ENCODE measurements at regions not wholly inside any gene's neighbourhood (a gene's known extent, or its start where the extent isn't known, plus 50 kb on each side); places are given as distances from the start of the nearest gene placed in this dataset.

GRCh38 chr4:130335417-130336194 lies 1239.7 kb downstream of the C4orf33 start:
- DNase-seq (ENCODE audit: low read depth) = no peak

DNA sequence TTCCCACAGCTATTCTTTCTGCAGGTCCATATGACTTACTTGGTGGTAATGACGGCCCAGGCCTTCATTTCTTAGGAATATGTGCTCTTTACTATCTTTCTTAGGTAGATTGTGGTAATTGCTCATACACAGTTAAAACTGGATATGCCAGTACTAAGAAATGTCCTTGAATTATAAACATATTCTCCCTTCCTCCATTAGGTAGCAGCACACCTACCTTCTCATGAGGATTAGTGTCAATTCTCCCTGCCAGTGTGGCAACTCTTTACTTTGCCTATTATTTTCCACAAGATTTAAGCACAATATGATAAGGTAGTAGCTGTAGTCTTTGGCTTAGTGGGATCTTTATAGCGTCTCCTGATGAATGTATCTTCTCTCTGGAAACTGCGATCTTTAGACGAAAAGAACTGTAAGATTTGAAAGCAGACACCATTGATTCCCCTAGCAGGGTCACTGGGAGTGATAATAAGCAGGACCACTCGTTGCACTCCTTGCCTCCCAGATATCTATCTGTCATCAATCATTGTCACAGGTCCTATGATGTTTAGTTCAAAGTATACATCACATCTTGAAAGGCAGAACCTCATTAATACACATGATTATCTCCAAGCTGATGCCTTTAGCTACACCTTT lies 1240.7 kb downstream of the C4orf33 start:
- no peak for DNase-seq (ENCODE audit: low read depth)

DNA sequence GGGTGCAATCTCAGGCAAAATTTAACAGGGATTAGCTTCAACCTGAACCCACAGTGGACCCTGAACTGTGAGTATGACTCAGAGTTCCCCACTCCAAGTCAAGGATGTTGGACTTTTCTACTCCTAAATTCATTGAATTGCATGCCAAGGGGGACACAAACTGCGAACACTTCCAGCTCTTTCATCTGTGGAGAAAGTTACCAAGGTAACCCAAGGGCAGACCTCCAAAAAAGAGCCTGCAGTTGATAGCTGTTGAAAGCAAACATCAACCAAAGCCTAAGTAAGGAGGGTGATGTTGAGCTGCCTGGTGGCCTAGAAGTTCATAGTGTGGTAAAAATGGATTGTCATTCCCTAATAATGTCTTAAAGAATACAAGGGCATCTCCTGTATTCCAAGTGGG lies 1242.9 kb downstream of the C4orf33 start:
- DNase-seq (ENCODE audit: low read depth) = no peak

DNA sequence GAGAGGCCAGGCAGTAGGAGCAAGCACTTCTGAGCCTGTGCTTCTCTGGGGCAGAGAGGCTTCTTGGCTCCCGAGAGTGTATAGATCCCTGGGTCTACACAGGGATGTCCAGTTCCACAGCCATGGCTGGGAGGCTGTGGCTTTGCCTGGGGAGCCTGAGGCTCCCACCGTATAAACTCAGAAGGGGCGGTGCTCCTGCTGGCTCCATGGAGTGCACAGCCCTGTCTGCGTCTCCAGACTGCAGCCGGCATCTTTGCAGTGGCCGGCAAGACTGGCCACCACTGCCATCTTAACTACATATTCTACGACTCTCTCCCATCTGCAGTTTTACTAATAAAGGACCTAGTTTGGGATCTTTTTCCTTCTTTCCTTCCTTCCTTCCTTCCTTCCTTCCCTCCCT lies 1253.8 kb downstream of the C4orf33 start:
- no peak for DNase-seq (ENCODE audit: low read depth)

- no peak for DNase-seq (ENCODE audit: low read depth)
Observed at GRCh38 chr4:130356873-130357272, 1260.9 kb downstream of the C4orf33 start.

DNA sequence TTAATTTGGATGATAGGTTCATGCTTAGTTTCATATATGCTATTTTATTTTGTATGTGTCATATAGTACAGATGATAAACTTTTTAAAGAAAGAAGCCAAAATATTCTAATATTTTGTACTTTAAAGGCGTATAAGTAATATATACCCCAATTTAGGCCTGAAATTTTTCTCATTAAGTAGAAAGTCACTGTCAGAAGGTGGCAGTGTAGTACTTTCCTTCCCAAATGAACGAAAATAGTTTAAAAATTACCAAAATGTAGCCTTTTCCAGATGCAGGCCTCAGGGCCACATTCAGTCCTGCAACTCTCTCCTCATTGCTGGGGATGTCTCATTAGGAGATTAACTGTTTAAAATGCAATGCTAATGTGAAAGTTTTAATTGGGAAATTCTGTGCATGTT lies 1263.6 kb downstream of the C4orf33 start:
- DNase-seq (ENCODE audit: low read depth) = peak; percentile 1

DNA sequence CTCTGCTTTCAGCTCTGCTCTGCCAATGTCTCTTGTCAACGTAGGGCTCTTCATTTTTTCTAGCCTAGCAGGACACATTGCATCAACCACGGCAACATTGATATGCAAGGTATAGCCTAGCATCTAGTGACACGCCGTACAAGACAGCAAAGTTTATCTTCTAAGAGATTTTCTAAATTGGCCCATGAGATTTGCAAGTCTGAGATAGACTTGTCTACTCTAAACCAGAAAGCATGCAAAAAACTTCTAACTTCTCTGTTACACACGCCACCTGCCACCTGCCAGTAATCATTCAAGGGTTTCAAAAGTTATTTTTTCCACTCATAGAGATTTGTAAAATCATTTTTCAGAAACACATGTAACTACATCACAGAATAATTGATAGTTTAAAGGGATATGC lies 1265.7 kb downstream of the C4orf33 start:
- DNase-seq (ENCODE audit: low read depth) = no peak

DNA sequence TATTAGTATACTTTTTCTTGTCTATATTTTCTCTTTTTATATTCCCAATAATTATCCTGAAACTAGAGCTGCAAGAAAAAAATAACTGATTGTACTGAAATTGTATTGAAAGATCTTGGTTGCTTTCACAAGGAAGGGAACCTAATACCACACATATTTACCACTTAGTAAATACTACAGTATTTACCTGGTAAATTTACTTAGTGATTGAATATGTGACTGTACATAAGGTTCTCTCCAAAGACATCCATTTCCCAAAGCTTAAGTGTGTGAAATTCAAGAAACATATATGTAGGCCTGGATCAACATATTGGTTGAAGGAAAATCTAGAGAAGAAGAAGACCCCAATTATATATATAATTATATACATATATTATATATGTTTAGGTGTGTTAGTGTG lies 1272.7 kb downstream of the C4orf33 start:
- no peak for DNase-seq (ENCODE audit: low read depth)

- DNase-seq (ENCODE audit: low read depth) = no peak
Observed at GRCh38 chr4:130393231-130393630, 1297.3 kb downstream of the C4orf33 start.

- DNase-seq (ENCODE audit: low read depth) = no peak
Observed at GRCh38 chr4:130393642-130394041, 1297.7 kb downstream of the C4orf33 start.

GRCh38 chr4:130395871-130396270 lies 1299.9 kb downstream of the C4orf33 start:
- peak; percentile 72 for DNase-seq (ENCODE audit: low read depth)

DNA sequence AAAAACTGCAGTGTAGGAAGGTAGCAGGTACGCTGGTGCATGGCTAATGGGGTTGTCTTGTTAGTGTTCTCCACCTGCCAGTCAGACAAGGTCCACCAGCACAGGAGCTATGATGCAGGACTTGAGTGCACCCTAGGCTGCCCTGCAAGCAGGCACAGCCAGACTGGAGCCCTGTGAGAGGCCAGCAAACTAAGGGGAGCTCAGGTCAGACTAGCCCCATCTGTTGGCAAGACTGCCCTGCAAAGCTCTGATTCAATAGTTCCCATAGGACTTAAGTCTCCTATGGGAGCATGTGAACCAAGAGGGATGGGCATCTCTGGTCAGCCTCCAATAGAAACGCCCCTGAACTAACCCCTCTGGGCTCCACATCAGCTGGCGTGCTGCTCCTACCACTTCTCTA lies 1307.3 kb downstream of the C4orf33 start:
- DNase-seq (ENCODE audit: low read depth) = no peak

- DNase-seq (ENCODE audit: low read depth) = no peak
Observed at GRCh38 chr4:130416228-130416627, 1320.3 kb downstream of the C4orf33 start.

- no peak for DNase-seq (ENCODE audit: low read depth)
Observed at GRCh38 chr4:130419211-130419975, 1323.4 kb downstream of the C4orf33 start.

GRCh38 chr4:130422261-130422660 lies 1326.3 kb downstream of the C4orf33 start:
- no peak for DNase-seq (ENCODE audit: low read depth)

- no peak for DNase-seq (ENCODE audit: low read depth)
Observed at GRCh38 chr4:130424211-130424610, 1328.3 kb downstream of the C4orf33 start.

DNA sequence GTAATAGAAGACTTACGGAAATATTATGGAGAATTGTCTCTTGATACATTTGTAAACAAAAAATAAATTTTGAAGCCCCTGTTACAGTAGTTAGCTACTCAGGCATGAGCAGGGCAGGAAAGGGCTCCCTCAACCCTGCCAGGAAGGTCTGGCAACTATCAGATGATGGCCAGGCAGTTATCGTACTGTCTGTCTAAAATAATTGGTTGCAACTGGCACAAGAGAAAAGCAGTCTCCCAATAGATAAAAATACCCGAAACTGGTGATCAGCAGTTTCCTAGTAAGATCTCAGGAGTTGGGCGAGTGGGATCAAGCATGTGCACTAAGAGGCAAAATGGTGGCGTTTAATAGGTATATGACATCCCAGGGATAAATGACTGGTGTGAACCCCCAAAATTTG lies 1336.3 kb downstream of the C4orf33 start:
- no peak for DNase-seq (ENCODE audit: low read depth)

GRCh38 chr4:130449741-130450140 lies 1353.8 kb downstream of the C4orf33 start:
- no peak for DNase-seq (ENCODE audit: low read depth)

GRCh38 chr4:130468340-130468739 lies 1372.4 kb downstream of the C4orf33 start:
- DNase-seq (ENCODE audit: low read depth) = no peak

DNA sequence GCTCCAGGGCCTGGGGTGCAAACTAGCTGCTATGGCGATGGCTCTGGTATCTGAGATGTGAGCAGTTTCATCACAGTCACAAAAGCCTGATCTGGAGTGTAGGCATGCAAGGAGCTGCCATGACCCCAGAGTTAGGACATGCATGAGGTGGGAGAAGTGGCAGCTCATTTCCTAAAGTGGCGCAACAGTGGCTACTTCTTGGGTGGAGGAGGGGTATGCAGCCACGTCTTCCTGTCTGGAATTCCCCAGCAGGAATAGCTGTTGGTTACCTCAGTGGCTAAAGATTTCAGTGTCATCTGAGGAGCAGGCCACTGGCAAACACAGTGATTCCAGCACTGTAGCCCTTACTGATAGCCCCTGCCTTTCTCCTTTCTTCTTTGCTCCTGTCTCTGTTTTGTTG lies 1382.5 kb downstream of the C4orf33 start:
- peak; percentile 17 for DNase-seq (ENCODE audit: low read depth)

DNA sequence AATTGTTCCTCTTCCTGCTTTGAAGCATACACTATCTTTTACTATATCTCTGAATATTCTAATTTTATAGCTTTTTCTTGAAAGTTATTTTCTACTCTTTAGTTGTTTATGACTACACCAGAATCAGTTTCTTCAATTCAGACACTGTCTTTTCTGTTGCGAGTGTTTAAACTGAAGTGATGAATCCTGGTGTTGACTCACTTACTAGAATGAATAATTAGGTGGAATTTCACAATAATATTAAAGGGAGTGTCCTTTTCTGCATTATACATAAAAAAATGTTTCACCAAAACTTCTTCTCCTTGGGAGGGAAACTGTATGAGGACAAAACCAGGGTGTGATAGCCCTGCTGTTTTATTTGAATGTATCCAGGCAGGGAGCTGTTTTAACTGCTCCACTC lies 1383.1 kb downstream of the C4orf33 start:
- peak; percentile 1 for DNase-seq (ENCODE audit: low read depth)

DNA sequence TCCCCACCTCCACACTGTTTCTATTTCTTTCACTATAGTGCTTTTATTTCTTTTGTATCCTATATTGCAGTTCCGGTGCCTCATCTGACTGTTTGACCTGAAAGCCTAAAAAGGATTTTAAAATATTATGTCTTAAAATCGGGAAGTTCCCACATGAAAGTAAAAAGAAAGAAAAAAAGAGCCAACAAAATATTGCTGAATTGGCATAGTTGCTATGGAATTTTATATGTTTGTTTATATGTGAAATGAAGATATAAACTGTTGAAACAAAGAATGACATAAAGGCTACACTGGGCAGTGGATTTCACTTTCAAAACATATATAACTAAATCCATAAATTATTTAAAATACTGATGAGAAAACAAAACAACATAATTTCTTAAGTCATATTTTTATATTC lies 1383.7 kb downstream of the C4orf33 start:
- no peak for DNase-seq (ENCODE audit: low read depth)

GRCh38 chr4:130484826-130485225 lies 1388.9 kb downstream of the C4orf33 start:
- no peak for DNase-seq (ENCODE audit: low read depth)

Measured in GM04503 (cell line).